Neural progenitor cell (in vitro differentiated cells): ENCODE measurements at regions not wholly inside any gene's neighbourhood (a gene's known extent, or its start where the extent isn't known, plus 50 kb on each side); places are given as distances from the start of the nearest gene placed in this dataset.
"Not testable (repeated sequence)": the region's sequence is repeated elsewhere in the genome, so short reads cannot be mapped to it uniquely, and the experiment has no call there.

Source experiments
- DNase-seq: peaks from one replicate; pipeline ENCODE4 v3.0.0-alpha.2; 2016; ENCODE audit warnings: low spot score
- H2AFZ ChIP-seq: fragments of 200-600 bp; sonication (generic); replicated peaks from 2 replicates; pipeline ENCODE4 v1.6.1; 2016; ENCODE audit warnings: antibody characterized with exemption
- H3F3A ChIP-seq: fragments of 200-600 bp; sonication (generic); 2 replicates; pipeline ENCODE4 v1.6.1; 2016; ENCODE audit warnings: antibody characterized with exemption, low read depth
- H3K27ac ChIP-seq: fragments of 200-600 bp; sonication (generic); 2 replicates; pipeline ENCODE4 v1.5.1; 2016; ENCODE audit warnings: mild to moderate bottlenecking
- H3K27me3 ChIP-seq: fragments of 200-600 bp; sonication (generic); 2 replicates; pipeline ENCODE4 v1.6.1; 2016; ENCODE audit warnings: mild to moderate bottlenecking, moderate library complexity
- H3K36me3 ChIP-seq: fragments of 200-600 bp; sonication (generic); 2 replicates; pipeline ENCODE4 v1.5.1; 2016
- H3K4me1 ChIP-seq: fragments of 200-600 bp; sonication (generic); 2 replicates; pipeline ENCODE4 v1.6.1; 2016; ENCODE audit warnings: mixed run types
- H3K4me2 ChIP-seq: fragments of 200-600 bp; sonication (generic); 2 replicates; pipeline ENCODE4 v1.6.1; 2016
- H3K4me3 ChIP-seq: fragments of 200-600 bp; sonication (generic); 2 replicates; pipeline ENCODE4 v1.5.1; 2016
- H3K79me2 ChIP-seq: fragments of 200-600 bp; sonication (generic); 2 replicates; pipeline ENCODE4 v1.6.1; 2016; ENCODE audit warnings: low read depth
- H3K9ac ChIP-seq: fragments of 200-600 bp; sonication (generic); 2 replicates; pipeline ENCODE4 v1.6.1; 2016
- H3K9me3 ChIP-seq: fragments of 200-600 bp; sonication (generic); 2 replicates; pipeline ENCODE4 v1.5.1; 2016; ENCODE audit warnings: low read depth
- H4K20me1 ChIP-seq: fragments of 200-600 bp; sonication (generic); 2 replicates; pipeline ENCODE4 v1.6.1; 2016; ENCODE audit warnings: low read depth
- H3K27ac Mint-ChIP-seq: 3 replicates; pipeline ENCODE4 v1.8.0; 2021; ENCODE audit warnings: mixed read lengths
- H3K27me3 Mint-ChIP-seq: 2 replicates; pipeline ENCODE4 v1.8.0; 2022; ENCODE audit warnings: low read depth, mild to moderate bottlenecking, inconsistent platforms, moderate library complexity, mixed read lengths; ENCODE audit not compliant: insufficient read depth
- H3K36me3 Mint-ChIP-seq: 3 replicates; pipeline ENCODE4 v1.8.0; 2021; ENCODE audit warnings: mixed read lengths
- H3K4me1 Mint-ChIP-seq: 3 replicates; pipeline ENCODE4 v1.8.0; 2021; ENCODE audit warnings: mixed read lengths
- H3K4me3 Mint-ChIP-seq: 3 replicates; pipeline ENCODE4 v1.8.0; 2021; ENCODE audit warnings: mild to moderate bottlenecking, moderate library complexity, mixed read lengths
- H3K9me3 Mint-ChIP-seq: 3 replicates; pipeline ENCODE4 v1.8.0; 2020; ENCODE audit warnings: mixed read lengths
- EZH2 ChIP-seq: fragments of 200-600 bp; sonication (generic); IDR thresholded peaks from 2 replicates; pipeline ENCODE4 v1.6.1; 2017; ENCODE audit warnings: antibody characterized with exemption, mild to moderate bottlenecking, moderate library complexity
- EZH2phosphoT487 ChIP-seq: fragments of 200-600 bp; sonication (generic); IDR thresholded peaks from 2 replicates; pipeline ENCODE4 v1.6.1; 2017; ENCODE audit warnings: antibody characterized with exemption
- TF ChIP-seq, protein P1 (sequence below): fragments of 200-600 bp; sonication (generic); IDR thresholded peaks from 2 replicates; pipeline ENCODE4 v1.5.1; 2017; ENCODE audit warnings: antibody characterized with exemption, mild to moderate bottlenecking

- Histone ChIP-seq H3K79me2 (no peaks in the 10 kb centered on the region), H3K9ac (no peak overlapping the region), H3K9me3 (no peaks in the 10 kb centered on the region), H3F3A (peaks cover 24% of the 10 kb centered on the region), H3K4me3 (no peak overlapping the region), H3K27me3 (no peaks in the 10 kb centered on the region), H2AFZ (no peak overlapping the region), H3K27ac (no peak overlapping the region), H3K4me2 (no peak overlapping the region), H3K4me1 (peaks cover 16% of the 10 kb centered on the region), H3K36me3 (no peaks in the 10 kb centered on the region), H4K20me1 (no peaks in the 10 kb centered on the region)
- H3K9me3 Mint-ChIP-seq: no peaks in the 10 kb centered on the region
- peaks cover 4% of the 10 kb centered on the region for H3K27me3 Mint-ChIP-seq
- DNase-seq: no peak
- no peak overlapping the region for H3K27ac Mint-ChIP-seq
- no peak overlapping the region for H3K4me3 Mint-ChIP-seq
- peaks cover 21% of the 10 kb centered on the region for H3K4me1 Mint-ChIP-seq
- TF ChIP-seq EZH2 (no peak), EZH2phosphoT487 (no peak)
- TF ChIP-seq, protein P1, sequence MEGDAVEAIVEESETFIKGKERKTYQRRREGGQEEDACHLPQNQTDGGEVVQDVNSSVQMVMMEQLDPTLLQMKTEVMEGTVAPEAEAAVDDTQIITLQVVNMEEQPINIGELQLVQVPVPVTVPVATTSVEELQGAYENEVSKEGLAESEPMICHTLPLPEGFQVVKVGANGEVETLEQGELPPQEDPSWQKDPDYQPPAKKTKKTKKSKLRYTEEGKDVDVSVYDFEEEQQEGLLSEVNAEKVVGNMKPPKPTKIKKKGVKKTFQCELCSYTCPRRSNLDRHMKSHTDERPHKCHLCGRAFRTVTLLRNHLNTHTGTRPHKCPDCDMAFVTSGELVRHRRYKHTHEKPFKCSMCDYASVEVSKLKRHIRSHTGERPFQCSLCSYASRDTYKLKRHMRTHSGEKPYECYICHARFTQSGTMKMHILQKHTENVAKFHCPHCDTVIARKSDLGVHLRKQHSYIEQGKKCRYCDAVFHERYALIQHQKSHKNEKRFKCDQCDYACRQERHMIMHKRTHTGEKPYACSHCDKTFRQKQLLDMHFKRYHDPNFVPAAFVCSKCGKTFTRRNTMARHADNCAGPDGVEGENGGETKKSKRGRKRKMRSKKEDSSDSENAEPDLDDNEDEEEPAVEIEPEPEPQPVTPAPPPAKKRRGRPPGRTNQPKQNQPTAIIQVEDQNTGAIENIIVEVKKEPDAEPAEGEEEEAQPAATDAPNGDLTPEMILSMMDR: no peak
- no peaks in the 10 kb centered on the region for H3K36me3 Mint-ChIP-seq
Measured at GRCh38 chr1:58854576-58854975, 70.7 kb upstream of the JUN start.

DNA sequence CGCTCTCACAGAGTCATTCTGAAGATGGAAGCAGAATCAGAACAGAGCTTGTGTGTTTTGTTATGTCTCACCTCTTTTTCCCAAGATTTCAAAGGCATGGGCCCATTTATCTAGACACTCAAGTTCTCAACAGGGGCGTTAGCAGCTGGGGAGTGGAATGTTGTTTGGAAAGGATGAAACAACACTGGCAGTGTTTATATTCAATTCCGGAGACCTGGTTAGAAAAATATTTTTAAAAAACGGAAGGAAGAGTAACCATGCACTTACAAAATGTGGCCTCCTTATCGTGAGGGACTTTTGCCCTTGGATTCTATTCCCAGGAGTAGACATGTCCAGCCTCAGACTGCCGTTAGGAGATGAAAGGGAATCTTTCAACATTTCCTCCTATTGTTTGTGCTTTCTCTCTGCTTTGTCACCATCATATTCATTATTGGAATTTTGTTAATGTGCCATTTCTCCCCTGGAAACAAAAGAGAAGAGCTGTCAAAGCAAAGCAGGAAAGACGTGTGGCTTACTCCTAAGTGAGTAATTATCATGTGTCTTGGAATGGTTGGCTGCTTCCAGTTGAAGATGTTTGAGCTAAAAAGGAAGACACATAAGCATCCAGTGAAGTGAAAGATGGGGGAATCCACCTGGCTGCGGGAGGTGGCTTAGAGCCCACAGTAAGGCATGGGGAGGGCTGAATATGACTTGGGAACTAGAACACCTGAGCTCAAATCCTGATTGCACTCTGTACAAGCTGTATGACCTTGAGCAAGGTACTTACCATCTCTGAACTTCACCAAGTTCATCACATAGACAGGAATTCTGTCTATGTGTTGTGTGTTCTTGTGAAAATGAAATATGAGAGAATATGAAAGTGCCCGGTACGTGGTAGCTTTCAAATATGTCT lies 71.7 kb upstream of the JUN start:
- H3K4me2 ChIP-seq: no peak overlapping the region
- no peaks in the 10 kb centered on the region for H4K20me1 ChIP-seq
- peak overlapping the region; percentile 19 for H3K27ac Mint-ChIP-seq
- H3K4me3 ChIP-seq: no peak overlapping the region
- H3K27ac ChIP-seq: no peak overlapping the region
- no peak overlapping the region for H2AFZ ChIP-seq
- peaks cover 24% of the 10 kb centered on the region for H3F3A ChIP-seq
- TF ChIP-seq, protein P1: no peak
- TF ChIP-seq EZH2phosphoT487: no peak
- TF ChIP-seq EZH2: no peak
- no peaks in the 10 kb centered on the region for H3K79me2 ChIP-seq
- H3K36me3 Mint-ChIP-seq: no peaks in the 10 kb centered on the region
- peaks cover 2% of the 10 kb centered on the region for H3K27me3 Mint-ChIP-seq
- no peak overlapping the region for H3K9ac ChIP-seq
- H3K9me3 Mint-ChIP-seq: no peaks in the 10 kb centered on the region
- no peaks in the 10 kb centered on the region for H3K9me3 ChIP-seq
- peaks cover 16% of the 10 kb centered on the region for H3K4me1 ChIP-seq
- H3K36me3 ChIP-seq: no peaks in the 10 kb centered on the region
- H3K4me3 Mint-ChIP-seq: no peak overlapping the region
- DNase-seq: no peak
- H3K4me1 Mint-ChIP-seq: peaks cover 21% of the 10 kb centered on the region
- H3K27me3 ChIP-seq: no peaks in the 10 kb centered on the region

DNA sequence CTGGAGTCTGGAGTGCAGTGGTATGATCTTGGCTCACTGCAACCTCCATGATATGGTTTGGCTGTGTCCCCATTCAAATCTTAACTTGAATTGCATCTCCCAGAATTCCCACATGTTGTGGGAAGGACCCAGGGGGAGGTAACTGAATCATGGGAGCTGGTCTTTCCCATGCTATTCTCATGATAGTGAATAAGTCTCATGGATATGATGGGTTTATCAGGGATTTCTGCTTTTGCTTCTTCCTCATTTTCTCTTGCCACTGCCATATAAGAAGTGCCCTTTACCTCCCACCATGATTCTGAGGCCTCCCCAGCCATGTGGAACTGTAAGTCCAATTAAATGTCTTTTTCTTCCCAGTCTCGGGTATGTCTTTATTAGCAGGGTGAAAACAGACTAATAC lies 72.4 kb upstream of the JUN start:
- not testable (repeated sequence) for H3K9me3 Mint-ChIP-seq, H3K27ac ChIP-seq, H3K27ac Mint-ChIP-seq, H3K27me3 ChIP-seq, H3K4me3 ChIP-seq, H3K9me3 ChIP-seq, H3K36me3 ChIP-seq, DNase-seq, H2AFZ ChIP-seq, H3K79me2 ChIP-seq, H3K9ac ChIP-seq, H3K4me2 ChIP-seq, H3K27me3 Mint-ChIP-seq, H3K4me3 Mint-ChIP-seq, H4K20me1 ChIP-seq, H3K36me3 Mint-ChIP-seq
- peaks cover 21% of the 10 kb centered on the region for H3K4me1 Mint-ChIP-seq
- H3K4me1 ChIP-seq: peaks cover 16% of the 10 kb centered on the region
- peaks cover 24% of the 10 kb centered on the region for H3F3A ChIP-seq
